NOMO-1 treated with DMSO at 0.1 percent for 48 hours (cell line): ENCODE measurements at regions not wholly inside any gene's neighbourhood (a gene's known extent, or its start where the extent isn't known, plus 50 kb on each side); places are given as distances from the start of the nearest gene placed in this dataset.

Experiments
- DNase-seq: peaks from one replicate; lab custom pipeline; 2025; ENCODE audit not compliant: unreplicated experiment; lab: John Stamatoyannopoulos, UW

DNA sequence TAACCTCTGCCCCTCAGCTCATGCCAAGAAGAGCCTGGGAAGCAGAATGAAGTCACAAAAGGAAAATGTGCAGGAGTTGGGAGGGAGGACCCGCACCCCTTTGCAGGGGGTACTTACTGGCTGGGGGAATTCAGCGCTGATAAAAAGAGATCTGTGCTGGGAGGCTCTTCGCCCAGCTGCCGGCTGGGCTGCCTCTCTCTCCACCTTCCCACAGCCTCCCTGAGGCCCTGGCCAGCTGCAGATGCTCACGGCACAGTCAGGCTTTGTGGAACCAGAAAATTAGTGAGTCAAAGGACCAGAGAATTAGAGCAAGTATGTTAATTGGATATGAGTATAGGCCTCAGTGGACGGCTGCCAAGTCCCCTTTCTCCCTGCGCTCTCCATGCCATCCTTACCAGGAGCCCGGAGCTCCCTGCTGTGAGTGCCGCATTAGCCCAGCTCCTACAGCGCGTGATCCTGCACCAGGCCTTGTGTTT lies 181.7 kb upstream of the SH3BP4 start:
- no peak for DNase-seq

DNA sequence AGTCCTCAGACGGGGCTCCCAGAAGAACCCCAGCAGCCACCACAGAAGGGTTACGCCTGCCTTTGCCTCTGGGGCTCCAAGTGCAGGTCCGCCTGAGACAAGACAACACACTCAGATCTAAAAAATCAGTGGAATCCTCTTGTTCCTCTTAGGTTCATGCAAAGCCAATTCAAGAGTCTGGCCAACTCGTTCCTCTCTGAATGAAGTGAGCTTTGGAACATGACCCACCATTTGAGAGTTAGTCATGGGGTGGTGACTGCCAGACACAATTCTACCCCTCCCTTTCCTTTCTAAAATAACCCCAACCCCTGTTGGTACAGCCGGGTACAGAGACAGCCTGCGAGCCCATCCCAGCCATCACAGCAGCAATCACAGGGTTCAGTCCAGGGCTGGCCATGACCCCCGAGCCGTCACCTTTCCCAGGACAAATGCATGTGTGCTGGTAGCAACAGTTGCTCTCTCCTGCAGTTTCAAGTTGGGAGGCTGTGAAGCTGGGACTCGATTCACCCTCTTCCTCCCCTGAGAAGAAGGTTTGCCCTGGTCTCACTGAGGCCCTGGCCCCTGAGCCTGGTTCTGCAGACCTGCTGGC lies 183.1 kb upstream of the SH3BP4 start:
- DNase-seq = no peak

DNA sequence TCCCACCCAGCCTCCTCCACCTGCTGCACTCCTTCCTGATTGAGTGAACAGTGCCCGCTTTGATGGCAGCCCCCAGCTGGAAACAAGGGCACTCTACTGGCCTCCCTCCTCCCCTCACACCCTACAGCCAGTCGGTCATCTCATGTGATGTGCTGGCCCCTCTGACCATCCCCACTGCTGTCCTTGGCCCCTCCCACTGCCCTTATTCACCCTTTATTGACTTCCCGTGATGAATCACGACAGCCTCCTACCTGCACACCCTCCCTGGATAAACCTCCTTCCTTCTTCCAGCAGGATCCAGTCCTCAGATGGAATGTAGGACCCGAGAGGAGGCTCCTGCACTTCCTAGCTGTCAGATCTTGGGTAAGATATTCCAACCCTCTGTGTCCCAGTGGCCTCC lies 186.5 kb upstream of the SH3BP4 start:
- DNase-seq = no peak

DNA sequence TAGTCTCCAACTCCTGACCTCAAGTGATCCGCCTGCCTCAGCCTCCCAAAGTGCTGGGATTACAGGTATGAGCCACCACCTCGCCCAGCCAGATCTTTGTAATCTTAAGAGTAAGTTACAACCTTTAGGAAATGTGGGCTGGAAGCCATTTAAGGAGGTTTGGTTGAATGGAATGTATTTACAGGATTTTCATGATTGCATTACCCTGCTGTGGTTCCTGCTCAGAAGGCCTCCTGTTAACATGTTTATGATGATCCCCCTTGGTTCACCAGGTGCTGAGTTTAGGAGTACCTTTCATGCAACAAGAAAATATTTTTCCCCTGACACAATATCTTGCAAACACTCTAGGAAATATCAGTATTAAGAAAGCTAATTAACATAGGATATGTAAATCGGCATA lies 187.4 kb upstream of the SH3BP4 start:
- no peak for DNase-seq

DNA sequence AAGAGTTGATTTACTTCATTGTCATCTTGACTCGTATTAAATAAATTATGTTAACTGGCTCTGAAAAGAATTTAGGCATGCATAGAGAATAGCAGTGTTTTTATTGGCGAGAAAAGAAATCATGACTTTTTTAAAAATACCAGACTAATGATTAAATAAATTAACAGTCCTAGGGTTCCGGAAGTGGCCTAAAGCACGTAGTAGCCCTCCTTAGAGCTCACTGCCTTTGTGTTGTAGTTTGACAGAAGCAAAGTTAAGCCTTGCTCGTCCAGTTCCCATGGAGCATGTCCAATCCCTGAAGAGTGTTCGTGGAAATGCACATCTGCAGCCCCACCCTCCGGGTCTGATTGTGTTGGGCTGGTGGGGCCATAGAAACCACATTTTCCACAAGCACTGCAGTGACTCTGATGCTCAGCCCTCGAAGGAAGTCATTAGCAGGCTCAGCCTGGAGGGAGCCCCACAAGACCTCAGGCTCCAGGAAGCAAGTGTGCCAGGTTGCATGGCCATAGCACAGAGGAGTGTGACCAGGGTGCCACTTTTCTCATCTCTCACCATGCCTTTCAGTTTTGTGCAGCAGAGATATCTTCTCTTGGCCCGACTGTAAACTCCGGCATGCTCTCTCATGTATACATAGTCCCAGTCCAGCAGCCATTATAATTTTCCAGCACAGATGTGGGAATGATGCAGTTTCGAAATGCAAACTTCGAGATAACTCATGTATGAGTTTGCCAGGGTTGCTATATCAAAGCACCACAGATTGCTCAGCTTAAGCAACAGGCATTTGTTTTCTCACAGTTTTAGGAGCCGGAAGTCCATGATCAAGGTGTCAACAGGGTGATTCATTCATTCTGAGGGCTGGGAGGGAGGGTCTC lies 188.6 kb upstream of the SH3BP4 start:
- DNase-seq = no peak

DNA sequence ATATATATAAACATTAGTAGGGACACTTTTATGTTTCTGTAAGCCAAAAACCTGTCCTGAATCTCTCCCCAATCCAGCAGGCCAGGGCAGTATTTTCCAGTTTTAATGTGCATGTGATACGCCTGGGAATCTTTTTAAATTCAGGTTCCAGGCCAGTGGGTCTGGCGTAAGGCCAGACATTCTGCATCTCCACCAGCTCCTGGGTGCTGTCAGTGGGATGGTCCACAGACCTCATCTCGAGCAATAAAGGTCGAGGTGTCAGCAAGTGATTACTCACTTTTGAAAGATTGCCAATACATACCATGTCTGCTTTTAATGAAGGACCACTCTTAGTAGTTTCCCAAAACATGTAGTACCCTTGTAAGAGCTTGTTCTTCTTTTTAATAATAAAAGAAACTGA lies 189.9 kb upstream of the SH3BP4 start:
- DNase-seq = no peak

DNA sequence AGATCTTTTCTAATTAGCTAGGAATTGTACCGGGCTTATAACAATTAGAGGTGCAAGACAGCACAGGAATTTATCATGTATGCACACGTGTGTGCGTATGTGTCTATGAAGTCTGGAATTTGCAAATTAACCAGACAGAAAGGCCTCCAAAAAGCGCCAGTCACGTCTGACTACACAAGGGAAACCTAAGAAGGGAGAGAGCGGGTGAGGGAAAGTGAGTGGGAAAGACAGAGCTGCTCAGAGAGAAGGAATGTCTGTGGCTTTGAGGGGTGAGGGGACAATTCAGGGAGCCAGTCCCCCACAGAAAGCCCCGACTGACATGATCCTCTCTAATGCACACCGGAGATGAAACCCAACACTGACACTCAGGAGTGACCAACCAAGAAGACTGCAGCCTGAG lies 197.7 kb upstream of the SH3BP4 start:
- no peak for DNase-seq

DNA sequence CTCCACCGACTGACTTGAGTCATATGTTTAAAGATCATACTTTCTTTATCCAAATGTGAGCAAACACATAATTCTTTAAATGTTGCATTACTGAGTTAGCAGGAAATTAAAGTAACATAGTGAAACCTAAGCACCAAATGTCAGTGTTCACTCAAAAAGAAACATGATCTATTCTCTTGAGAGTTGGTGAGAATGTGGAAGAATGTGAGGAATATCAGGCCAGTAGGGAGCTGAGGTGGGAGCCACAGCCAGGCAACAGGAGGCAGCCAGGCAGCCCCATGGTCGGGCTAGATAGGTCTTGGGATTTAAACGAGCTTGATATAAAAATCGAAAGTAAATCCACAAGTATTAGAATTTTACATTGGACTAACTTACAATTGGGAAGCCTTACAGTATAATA lies 198.1 kb upstream of the SH3BP4 start:
- no peak for DNase-seq

DNA sequence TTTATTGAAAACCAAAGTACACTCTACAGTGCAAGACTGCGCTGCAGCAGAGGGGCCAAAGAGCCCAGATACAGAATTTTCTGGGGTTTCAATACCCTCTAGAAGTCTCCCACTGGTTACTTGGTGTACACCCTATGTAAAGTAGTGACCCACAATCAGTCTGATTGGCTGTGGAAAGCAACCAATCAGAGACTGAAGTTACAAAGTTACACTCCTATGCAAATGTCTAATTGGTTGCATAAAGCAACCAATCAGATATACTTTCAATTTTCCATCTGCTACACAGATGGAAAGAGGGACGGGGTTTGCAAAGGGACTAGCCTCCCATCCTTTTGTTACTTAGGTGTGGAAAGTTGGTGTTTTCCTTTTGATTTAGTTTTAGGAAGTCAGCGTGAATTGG lies 198.9 kb upstream of the SH3BP4 start:
- DNase-seq = no peak

DNA sequence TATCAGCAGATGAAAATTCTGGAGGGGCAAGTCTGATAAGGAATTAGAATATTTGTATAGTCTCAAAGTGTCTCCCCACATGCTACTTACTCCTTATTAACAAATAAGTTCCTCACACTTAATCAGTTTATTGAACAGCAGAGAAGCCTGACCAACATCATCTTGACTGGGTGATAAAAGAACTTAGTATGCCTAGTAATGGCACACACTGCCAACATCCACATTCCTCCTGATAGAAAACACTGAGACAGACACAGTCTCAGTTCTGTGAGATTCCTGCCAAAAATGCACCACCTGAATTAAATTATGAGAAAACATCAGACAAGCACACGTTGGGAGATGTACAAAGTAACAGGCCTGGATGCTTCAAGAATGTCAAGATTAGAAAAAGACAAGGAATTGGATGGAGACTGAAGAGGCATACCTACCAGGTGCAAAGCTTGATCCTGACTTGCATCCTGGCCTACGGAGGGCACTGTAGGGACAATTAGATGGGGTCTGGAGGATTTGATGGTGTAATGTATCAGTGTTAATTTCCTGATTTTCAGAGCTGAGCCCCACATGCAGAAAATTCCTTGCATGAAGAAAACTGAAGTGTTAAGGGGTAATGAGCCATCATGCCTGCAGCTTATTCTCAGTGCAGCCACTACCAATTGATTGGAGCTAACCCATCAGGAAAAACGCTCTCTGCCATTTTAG lies 200.4 kb upstream of the SH3BP4 start:
- no peak for DNase-seq

DNA sequence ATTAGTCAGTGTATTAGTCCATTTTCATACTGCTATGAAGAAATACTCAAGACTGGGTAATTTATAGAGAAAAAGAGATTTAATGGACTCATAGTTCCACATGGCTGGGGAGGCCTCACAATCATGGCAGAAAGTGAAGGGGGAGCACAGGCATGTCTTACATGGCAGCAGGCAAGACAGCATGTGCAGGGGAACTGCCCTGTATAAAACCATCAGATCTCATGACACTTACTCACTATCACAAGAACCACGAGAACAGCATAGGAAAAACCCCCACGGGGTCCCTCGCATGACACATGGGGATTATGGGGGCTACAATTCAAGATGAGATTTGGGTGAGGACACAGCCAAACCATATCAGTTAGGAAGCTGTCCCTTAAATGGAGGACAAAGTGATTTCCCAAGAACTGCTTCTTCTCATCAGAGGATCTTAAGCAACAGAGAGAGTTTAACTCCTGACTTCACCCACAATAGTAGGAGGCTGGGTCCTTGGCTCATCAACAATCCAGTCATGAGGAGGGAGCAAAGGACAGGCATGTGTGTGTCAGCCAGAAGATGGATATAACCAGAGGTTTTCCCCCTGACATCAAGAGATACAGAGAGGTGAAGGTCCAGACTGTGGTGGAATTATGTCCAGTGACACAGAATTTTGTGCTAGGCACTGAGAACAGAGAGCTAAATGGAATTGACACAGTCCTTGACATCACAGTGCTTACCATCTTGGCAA lies 203.8 kb upstream of the SH3BP4 start:
- DNase-seq = no peak

DNA sequence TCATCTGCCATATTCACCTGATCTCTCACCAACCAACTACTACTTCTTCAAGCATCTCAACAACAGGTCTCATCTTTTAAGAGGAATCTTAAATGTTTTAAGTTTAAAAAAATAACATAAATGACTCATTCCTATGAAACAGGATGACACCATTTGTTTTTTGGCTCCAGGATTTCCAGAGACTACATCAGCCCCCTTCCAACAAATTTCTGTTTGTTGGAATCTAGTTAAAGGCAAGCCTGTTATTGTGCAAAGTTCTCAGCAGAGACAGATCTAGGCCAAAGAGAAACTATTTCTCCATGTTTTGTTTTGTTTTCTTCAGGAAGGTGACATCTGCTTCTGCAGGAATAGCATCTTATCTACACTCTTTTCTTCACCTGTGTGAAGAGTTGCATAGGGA lies 204.8 kb upstream of the SH3BP4 start:
- DNase-seq = no peak

DNA sequence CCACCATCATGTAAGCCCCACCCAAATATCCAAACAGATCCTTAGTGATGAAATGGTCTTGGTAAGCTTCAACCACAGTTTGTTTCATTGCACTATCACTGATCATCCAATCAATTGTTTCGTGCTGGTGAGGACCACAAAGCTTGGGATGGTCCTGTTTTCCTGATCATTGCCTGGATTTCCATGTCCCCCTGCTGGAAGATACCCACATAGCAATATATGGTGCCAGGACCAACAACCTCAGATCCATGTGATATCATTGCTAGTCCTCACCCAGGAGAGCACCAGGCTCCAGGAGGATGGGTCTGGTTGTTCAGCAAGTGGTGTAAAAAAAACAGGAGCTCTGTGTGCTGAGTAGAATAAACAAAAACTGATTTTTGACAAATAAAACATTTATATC lies 206.5 kb upstream of the SH3BP4 start:
- DNase-seq = no peak

DNA sequence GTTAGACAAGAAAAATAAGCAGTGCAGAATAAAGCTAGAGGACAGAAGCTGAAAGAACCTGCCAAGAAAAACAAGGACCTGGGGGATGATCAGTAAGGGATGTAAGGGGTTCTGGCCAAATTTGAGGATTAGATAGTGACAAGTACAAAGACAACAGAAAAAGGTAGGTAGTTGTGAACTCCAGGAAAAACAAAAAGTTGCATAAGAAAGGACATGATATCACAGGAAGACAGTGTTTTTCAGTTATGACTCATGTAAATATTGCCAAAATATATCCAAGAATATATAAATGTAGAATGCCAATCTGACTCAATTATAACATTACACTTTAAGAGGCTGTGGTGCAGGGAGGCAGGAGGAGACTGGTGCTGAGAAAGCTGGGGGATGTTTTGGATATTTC lies 209.8 kb upstream of the SH3BP4 start:
- no peak for DNase-seq

DNA sequence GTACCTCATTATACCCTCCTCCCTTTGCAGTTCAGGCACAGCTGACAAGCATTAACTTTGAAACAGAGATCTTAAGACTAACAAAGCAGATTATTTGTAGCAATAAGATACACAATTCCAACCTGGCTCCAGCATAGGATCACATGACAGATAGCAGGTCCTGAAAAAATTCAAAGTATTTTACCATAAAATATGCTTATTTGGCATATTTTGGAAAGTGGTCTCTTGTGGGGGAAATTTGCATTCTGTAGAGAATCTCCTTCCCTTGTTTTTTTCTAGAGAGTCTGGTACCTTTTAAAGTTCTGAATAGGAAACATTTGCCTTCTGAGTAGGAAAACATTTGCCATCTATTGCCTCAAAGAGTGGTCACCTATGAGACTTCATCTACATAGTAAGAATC lies 212.8 kb upstream of the SH3BP4 start:
- no peak for DNase-seq

DNA sequence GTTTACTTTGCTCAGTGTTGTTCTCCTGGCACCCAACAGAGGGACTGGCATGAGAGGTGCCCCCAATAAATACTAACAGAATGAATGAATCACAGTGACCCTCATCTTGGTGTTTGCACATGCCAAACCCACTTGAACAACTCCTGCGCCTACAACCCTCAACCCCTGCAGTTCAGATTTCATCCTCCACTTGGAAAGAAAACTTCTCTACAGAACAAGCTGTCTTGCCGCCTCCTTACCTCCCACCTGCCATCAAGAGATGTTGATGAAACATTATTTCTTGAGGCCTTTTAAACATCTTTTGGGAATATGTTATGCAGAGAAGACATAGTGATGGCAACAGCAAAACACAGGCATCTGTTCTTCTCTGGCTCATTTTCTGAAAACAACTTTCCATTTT lies 216.0 kb upstream of the SH3BP4 start:
- DNase-seq = no peak

DNA sequence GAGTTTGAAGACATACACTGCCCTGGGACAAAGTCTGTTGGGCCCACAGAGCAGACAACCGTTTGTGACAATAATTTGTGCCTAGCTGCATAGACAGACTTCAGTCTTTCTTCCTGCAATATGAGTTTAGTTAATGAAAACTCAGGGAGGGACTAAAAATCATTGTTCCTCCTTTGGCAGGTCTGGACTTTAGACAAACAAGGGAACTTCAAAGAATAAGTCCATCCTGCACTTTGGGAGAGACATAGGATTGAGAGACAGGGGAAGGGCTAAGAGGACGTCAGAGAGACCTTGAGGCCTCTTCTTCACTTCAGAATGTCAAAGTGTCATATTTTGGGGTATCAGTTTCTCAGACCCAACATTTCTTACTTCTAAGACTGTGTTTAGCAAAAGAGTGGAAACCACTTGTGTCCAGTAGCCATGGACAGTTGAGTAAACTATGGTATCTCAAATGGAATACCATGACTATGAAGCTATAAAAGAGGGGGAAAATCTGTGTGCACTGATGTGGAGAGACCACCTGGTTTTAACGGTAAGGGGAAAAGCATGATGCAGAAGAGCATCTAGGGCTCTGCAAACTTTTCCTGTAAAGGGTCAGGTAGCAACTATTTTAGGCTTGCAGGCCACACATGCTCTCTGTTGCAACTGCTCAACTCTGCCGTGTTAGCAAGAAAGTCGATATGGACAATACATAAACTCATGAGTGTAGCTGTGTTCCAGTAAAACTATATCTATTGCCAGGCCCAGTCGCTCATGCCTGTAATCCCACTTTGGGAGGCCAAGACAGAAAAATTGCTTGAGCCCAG lies 217.8 kb upstream of the SH3BP4 start:
- DNase-seq = no peak

DNA sequence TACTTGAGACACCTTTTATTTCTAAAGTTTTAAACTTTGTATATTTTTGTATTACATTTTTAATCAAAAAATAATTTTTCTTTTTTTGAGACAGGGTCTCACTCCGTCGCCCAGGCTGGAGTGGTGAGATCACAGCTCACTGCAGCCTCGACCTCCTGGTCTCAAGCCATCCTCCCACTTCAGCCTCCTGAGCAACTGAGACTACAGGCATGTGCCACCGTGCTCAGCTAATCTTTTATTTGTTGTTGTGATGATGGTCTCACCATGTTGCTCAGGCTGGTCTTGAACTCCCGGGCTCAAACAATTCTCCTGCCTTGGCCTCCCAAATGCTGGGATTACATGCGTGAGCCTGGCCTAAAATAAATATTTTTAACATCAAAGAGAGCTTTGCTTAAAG lies 218.7 kb upstream of the SH3BP4 start:
- DNase-seq = no peak

DNA sequence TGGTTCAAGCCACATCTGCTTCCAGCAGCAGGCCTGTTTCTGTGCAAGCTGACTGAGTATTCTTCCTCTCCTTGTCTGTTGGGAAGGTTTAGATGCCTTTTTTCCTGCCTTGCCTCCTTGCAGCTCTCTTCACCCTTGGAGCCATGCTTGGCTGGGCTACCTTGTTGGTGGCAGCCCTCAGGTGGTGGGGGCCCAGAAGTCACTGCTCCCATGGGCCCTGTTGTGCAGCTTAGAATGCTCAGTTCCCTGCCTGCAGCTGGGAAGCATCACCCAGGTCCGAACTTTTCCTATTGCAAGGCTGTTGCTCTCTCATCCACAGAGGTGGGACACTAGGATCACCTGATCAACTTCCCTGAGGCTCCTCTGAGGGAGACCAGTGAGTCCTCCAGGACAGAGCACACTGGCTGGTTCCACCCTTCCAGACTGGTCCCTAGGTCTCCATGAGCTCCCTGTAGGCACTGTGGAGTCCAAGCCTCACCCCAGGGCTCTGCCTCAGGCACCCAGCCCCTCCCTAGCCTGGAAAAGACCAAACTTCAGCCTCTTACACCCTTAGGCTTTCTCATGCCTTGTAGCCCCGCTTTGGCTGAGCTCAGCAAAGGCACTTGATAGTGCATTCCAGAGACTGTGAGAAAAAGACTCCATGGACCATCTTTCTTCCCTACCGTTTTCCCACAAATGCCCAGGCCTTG lies 219.3 kb upstream of the SH3BP4 start:
- DNase-seq = no peak

DNA sequence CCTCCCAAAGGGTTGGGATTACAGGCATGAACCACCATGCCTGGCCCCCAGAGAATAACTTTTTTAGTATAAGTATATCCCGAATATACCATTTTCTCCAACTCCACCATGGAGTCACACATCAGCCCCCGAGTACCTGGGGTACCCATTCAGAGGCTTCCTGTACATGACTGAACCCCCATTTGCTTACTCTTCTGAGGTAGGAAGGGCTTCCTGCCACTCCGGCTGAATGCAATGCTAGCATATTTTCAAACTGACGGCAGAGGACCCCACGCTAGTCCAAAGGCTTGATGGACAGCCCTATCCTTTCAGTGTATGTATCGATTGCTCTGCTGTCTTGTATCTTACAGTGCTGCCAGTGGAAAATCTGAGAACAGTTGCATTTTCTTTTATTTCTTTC lies 220.6 kb upstream of the SH3BP4 start:
- no peak for DNase-seq
